GM19239 (cell line): ENCODE measurements at regions not wholly inside any gene's neighbourhood (a gene's known extent, or its start where the extent isn't known, plus 50 kb on each side); places are given as distances from the start of the nearest gene placed in this dataset.
"Not testable (repeated sequence)": the region's sequence is repeated elsewhere in the genome, so short reads cannot be mapped to it uniquely, and the experiment has no call there.

Experiments
- DNase-seq: peaks from one replicate; pipeline ENCODE4 v3.0.0; 2011; ENCODE audit warnings: low spot score; ENCODE audit not compliant: insufficient read length
- FAIRE-seq: peaks from 2 replicates; lab custom pipeline; 2011; peaks lifted over from hg19 to GRCh38; lab: Jason Lieb, UNC

DNA sequence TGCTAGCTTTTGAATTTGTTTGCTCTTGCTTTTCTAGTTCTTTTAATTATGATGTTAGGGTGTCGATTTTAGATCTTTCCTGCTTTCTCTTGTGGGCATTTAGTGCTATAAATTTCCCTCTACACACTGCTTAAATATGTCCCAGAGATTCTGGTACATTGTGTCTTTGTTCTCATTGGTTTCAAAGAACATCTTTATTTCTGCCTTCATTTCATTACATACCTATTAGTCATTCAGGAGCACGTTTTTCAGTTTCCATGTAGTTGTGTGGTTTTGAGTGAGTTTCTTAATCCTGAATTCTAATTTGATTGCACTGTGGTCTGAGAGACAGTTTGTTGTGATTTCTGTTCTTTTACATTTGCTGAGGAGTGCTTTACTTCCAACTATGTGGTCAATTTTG, 51.2 kb upstream of the MB21D2 start:
- FAIRE-seq, DNase-seq: not testable (repeated sequence)

DNA sequence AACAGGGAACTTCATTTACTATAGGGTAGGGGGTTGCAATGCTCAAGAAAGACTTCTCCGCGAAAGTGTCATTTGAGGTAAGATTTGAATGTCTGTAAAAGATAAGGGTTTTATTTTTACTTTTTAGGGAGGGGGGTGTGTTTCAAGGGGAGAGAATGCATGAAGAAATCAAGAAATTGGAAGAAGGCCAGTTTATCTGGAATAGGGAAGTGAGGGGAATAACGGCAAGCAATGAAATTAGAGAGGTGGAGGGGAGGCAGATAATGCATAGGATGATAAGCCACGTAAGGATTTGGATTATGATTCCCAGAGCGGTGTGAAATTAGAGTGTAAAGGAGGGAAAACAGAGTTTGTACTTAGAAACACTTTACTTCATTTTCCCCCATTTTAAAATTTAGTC, 63.0 kb upstream of the MB21D2 start:
- no peak for DNase-seq
- FAIRE-seq: no peak

DNA sequence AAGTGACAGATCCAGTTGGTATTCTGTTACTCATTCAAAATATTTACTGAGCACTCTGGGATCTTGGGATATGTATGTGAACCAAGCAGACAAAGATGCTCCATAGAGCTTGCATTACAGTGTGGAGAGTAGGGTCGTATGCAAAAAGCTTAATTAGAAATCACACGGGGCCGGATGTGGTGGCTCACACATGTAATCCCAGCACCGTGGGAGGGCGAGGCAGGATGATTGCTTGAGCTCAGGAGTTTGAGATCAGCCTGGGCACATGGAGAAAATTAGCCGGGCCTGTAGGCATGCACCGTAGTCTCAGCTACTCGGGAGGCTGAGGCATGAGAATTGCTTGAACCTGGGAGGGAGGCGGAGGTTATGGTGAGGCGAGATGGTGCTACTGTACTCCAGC, 68.7 kb upstream of the MB21D2 start:
- no peak for FAIRE-seq

DNA sequence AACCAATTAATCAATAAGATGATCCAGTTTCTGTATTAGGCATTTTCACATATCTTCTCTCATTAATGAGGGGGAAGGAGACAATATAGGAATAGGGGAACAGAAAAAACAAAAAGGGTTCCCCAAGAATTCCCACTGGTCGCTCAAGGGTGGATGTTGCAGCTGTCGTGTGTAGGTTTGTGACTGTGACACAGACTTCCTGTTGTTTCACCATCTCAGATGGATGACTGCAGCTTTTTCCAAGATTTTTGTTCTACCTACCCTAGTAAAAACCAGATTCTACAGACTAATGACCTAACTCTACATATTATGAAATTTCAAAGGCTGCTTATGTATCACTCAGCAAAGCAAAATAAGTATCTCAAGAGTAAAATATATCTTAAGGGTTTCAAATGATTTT, 73.7 kb upstream of the MB21D2 start:
- no peak for DNase-seq

More for the DNA sequence above, 68.7 kb upstream of the MB21D2 start:
- no peak for DNase-seq

DNA sequence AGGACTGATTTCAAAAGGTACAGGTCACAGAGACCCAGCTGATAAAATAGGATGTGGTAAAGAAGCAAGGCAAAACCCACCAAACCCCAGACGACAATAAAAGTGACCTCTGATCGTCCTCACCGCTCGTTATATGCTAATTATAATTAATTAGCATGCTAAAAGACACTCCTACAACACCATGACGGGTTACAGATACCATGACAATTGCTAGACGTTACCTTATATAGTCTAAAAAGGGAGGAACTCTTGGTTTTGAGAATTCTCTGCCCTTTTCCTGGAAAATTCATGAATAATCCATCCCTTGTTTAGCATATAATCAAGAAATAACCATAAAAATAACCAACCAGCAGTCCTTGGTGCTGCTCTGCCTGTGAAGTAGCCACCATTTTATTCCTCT, 74.7 kb upstream of the MB21D2 start:
- no peak for DNase-seq
- no peak for FAIRE-seq

More for the DNA sequence above, 73.7 kb upstream of the MB21D2 start:
- FAIRE-seq: no peak

DNA sequence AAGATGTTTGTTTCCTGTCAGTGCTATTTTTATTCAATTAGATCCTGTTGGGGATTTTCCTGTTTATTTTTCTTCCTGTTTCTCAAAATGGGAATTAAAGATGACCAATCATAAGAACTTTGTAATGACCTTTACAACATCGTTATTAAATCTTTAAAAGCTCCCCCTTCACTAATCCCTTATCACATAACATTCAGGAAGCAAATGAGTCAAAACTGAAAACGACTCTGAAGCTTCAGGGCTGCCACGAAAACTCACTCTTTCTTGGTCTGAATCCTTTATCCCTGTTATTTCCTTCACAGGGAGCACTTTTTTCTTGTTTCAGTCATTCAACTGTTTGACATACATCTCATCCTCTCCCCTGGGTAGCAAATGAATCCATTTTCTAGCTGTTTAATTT, 75.8 kb upstream of the MB21D2 start:
- DNase-seq (no peak), FAIRE-seq (no peak)

DNA sequence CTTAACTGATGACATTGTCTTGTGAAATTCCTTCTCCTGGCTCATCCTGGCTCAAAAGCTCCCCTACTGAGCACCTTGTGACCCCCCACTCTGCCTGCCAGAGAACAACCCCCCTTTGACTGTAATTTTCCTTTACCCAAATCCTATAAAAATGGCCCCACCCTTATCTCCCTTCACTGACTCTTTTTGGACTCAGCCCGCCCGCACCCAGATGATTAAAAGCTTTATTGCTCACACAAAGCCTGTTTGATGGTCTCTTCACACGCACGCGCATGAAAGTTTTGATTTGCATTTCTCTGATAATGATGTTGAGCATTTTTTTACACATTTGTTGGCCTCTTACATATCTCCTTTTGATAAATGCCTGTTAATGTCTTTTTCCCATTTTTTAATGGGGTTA, 83.5 kb upstream of the MB21D2 start:
- FAIRE-seq, DNase-seq: not testable (repeated sequence)

DNA sequence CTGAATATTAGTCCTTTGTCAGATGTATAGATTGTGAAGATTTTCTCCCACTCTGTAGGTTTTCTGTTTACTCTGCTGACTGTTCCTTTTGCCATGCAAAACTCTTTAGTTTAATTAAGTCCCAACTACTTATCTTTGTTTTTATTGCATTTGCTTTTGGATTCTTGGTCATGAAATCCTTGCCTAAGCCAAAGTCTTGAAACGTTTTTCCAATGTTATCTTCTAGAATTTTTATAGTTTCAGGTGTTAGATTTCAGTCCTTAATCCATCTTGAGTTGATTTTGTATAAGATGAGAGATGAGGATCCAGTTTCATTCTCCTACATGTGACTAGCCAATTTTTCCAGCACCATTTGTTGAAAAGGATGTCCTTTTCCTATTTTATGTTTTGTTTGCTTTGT, 86.0 kb upstream of the MB21D2 start:
- not testable (repeated sequence) for DNase-seq, FAIRE-seq

DNA sequence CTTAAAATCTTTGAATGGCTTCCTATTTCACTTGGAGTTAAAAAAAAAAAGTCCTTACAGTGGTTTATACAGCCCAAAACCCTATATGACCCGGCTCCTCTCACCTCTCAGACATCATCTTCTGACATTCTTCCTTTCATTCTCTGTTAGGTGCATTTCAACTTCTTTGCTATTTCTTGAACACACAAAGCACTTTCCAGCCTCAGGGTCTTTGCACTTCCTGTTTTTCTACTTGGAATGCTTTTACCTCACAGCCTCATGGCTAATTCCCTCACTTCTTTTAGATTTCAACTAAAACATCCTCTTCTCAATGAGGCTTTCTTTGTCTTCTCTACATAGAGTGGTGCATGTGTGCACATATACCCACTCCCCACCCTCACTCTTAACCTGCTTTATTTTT, 91.0 kb upstream of the MB21D2 start:
- DNase-seq (no peak), FAIRE-seq (no peak)

DNA sequence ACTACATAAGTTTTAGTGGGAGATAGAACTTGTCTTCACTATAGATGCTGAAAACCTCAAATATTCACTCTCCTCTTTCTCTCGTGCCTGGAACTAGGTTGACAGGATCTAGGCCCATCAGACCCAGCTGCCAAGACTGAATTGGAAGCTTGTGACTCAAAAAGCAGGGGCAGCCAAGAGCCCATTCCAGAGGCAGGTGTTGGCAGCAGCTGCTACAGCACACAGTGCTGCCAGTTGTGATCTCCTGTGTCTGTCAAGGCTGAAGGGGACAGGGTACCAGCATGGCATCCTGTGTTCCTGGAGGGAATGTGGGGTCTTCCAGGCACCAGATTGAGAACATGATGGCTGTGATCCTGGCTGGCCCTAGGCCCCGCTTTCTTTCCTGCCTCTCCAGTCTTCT, 92.5 kb upstream of the MB21D2 start:
- FAIRE-seq (no peak), DNase-seq (no peak)

DNA sequence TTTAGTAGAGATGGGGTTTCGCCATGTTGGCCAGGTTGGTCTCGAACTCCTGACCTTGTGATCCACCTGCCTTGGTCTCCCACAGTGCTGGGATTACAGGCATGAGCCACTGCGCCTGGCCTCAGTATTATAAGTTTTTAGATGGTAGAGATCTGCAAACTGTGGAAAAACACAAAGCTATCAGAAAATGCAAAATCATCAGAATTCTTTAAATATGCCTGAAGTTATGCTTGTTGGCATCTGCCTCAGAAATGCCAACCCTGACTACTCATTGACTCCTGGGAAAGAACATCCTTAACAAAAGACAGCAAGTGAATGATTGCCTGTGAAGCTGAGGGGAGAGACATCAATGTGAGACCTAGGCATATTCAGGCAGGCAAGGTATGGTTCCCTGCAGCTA, 94.3 kb upstream of the MB21D2 start:
- FAIRE-seq: no peak

DNA sequence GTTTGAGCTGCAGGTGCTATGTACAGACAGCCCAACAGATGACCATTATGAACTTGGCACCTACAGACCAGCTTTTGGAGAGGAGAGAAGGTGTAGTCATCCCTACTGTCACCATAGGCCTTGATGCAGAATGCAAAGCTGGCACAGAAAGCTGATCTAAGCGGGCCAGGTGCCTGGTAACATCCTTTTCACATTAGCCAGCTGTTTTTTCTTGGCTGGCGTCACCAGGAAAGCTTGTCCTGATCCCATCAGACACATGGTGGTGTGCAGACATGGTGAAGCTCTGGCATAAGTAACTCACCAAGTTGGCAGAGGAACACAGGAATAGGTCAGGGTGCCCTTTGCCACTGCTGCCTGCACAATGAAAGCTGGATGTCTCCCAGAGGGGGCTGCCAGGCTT, 97.2 kb upstream of the MB21D2 start:
- no peak for FAIRE-seq
- no peak for DNase-seq

More for the DNA sequence above, 94.3 kb upstream of the MB21D2 start:
- DNase-seq: no peak

DNA sequence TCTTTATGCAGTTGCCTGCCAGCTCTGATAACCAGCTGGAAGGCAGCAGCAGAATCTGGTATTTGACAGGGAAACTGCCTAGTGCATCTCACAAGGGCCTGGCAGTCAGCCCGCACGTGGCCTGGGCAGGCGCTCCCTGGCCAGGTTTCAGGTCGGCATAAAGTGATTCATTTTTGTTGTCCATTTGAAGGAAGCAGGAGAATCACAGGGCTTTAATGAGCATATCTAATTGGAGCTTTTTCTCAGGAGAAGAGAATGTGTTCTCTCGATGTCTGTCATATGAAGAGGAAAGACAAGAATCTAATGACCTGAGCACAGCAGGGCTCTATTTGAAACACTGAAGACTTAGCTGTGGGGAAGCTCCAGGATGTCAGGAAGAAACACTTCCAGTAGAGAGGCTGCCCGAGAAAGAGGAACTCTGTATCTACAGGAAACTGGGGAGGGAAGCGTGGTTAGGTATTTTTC, 98.8 kb upstream of the MB21D2 start:
- DNase-seq (no peak), FAIRE-seq (no peak)

DNA sequence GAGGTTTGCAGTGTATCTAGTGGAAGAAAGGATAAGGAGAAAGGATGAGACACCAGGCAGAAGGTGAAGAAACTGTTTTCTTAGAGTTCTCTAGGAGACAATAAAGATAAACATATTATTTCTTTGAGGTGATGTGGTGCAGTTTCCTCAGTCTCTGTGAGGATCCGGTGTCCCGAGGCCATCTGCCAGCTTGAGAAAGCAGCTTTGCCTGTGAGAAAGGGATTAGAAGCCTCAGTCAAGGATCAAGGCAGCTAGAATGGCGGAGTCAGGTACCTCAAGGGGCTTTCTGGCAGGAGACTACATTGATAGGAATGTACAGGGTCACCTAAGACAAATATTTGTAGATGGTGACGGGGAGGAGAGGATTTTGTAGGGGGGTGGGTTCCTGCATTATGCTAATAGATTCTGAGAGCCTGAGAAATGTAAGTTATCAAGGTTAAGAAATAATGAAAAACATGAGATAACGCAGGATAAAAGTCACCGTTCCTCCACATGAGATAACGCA, 103.9 kb upstream of the MB21D2 start:
- DNase-seq (no peak), FAIRE-seq (no peak)

DNA sequence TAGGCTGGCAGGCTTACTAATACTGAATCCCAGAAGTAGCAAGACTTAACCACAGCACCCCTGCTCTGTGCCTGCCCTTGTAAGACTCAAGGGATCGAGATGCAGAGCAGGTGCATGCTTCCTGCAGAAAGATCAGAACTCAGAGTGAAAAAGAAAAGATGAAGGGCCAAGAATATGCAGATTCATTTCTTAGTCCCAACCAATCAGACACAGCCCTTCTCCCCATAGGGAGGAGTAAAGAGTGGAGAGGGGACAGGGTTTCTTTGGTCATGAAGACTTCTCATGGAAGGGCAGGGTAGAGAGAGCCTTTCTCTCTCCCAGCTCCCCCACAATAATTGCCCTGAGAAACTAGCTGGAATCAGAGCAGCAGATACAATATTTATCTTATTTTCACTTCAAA, 105.6 kb upstream of the MB21D2 start:
- FAIRE-seq (no peak), DNase-seq (no peak)

DNA sequence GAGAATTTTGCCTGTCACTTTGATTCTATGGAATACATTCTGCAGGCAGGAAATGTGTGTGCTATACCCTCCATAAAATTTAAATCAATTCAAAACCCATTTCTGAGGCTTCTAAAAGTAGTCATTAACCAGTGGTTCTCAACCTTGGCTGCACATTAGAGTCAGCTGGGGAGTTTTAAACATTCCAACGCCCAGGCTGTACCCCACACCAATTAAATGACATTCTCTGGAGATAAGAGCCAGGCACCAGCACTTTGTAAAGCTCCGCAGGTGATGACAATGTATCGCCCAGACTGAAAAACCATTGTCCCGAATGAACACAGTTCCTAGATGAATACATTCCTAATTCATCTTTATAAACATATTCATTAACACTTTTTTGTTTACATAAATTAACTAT, 110.6 kb upstream of the MB21D2 start:
- FAIRE-seq (no peak), DNase-seq (no peak)

DNA sequence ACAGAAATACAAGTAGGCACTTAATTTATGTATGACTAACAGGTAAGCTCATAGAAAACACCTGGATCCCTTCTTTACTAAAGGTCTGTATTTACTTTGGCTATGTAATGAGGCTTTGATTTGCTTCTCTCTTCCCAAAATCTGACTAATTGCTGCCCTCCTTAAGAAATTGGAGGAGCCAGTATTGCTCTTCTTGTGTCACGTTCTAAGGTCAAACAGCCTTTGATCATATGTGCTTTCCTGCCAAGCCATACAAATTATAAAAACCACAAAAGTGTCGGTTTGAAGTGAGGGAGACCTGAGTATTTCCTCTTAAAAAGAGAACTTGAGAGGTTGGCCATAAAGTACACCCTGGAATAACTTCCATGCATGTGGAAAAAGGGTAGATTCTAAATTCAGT, 112.1 kb upstream of the MB21D2 start:
- no peak for DNase-seq
- FAIRE-seq: no peak

DNA sequence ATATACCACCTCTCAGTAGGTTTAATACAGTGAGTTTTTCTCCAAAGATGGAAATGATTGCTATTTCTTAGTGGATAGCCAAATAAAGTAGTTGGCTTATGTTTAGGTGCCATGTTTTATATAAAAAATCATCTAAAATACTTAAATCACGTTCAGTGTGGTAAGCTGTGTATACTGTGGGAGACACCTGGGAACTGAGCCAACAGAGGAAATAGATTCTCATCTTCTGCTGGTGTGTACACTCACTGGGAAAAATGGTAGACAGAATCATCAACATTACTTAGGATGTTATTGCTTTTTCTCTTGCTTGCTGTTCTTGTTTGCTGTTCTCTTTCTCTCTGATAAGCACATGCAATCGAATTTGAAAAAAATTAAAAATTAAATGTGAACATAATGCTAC, 112.6 kb upstream of the MB21D2 start:
- FAIRE-seq (no peak), DNase-seq (no peak)

DNA sequence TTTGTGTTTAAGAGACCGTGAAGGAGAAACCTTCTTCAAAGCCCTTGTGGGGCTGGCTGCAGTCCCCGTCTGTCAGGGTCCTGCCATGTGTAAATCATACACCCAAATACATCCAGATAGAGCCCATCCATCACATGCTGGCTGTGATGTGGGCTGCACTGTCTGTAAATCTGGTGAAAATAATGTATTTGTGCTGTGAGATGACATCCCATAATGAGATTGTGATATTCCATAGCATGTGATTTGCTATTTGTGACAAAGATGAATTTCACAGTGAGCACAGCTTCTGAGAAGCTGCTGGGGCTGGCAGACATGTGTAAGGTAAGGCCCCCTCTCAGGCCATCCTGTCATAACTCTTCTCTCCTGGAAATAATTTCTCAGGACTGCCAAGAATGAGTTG, 114.3 kb upstream of the MB21D2 start:
- DNase-seq (no peak), FAIRE-seq (no peak)

DNA sequence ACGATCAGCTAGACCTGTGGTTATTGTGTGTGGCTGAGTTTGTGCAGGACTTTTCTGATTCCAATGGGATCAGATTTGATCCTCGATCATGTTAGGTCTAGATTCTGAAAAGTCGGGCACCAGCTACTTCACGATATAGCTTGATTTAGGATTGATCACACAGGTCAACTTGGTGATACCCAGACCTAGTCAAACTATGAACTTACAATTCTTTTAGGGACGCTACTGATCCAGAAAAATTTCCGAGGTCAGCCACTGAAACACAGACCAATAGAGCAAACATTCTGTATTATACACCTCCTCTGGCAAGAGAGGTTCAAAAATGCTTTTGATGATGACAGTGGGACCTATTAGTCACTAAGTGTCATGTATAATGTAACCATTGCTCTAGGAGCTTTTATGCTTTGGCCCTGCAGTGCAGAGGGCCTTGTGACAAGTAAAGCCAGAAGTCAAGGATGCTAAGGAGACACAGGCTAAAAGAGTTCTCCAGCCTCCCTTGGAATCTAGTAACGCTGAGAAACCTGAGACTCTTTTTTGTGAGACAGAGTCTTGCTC, 115.6 kb upstream of the MB21D2 start:
- FAIRE-seq (no peak), DNase-seq (no peak)

DNA sequence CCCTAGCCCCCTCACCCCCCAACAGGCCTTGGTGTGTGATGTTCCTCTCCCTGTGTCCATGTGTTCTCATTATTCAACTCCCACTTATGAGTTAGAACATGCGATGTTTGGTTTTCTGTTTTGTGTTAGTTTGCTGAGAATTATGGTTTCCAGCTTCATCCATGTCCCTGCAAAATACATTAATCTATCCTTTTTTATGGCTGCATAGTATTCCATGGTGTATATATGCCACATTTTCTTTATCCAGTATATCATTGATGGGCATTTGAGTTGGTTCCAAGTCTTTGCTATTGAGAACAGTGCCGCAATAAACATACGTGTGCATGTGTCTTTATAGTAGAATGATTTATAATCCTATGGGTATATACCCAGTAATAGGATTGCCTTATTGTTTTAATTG, 120.2 kb upstream of the MB21D2 start:
- DNase-seq, FAIRE-seq: not testable (repeated sequence)

DNA sequence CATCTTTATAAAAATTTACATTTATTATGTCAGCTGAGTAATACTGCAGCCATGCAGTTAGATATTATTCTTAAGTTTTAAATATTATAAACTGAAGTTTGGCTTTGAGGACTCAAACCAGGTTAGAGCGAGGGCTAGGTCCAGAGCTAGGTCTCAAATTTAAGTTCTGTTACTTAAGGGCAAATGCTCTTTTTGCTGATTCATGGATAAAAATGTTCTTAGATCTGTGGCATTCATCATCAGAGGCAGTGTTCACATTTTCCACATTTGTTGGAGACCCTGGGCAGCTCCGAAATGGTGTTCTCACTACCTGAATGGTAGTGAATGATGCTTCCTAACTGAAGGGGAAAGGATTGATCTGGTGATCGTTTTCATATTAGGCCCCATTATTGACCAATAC, 121.4 kb upstream of the MB21D2 start:
- FAIRE-seq (no peak), DNase-seq (no peak)
